PC-9 (cell line): ENCODE measurements at regions not wholly inside any gene's neighbourhood (a gene's known extent, or its start where the extent isn't known, plus 50 kb on each side); places are given as distances from the start of the nearest gene placed in this dataset.

ENCODE experiments used
- BruUV-seq: library from RNA; stranded (reverse); fragments of 400-500 nt; replicated peaks from 2 replicates; lab custom pipeline; 2021; lab: Mats Ljungman, UMichigan
- CTCF ChIA-PET: fragments of 300-600 bp; sonication (Branson Sonifier 250); formaldehyde crosslinking; loops from one replicate; lab custom pipeline; 2022; ENCODE audit warnings: antibody characterized with exemption; lab: Charles Lee
- POLR2A ChIA-PET: fragments of 300-600 bp; sonication (Branson Sonifier 250); formaldehyde crosslinking; loops from one replicate; lab custom pipeline; 2022; ENCODE audit warnings: antibody characterized with exemption; ENCODE audit not compliant: unreplicated experiment; lab: Charles Lee
- DNase-seq, 2 experiments: peaks; one replicate each; pipeline versions ENCODE4 v3.0.0 to v3.0.0-alpha.2; 2015 to 2022; ENCODE audit warnings: mixed read lengths in 1 of 2
- H2AFZ ChIP-seq: fragments of 200-600 bp; sonication (generic); 2 replicates; pipeline ENCODE4 v1.8.1; 2017; ENCODE audit warnings: antibody characterized with exemption
- H3F3A ChIP-seq: fragments of 200-600 bp; sonication (generic); 2 replicates; pipeline ENCODE4 v1.8.1; 2017; ENCODE audit warnings: antibody characterized with exemption, mild to moderate bottlenecking, low read depth; ENCODE audit not compliant: insufficient read depth
- H3K27ac ChIP-seq: fragments of 200-600 bp; sonication (generic); 2 replicates; pipeline ENCODE4 v1.6.1; 2016; ENCODE audit warnings: mixed run types
- H3K27me3 ChIP-seq: fragments of 200-600 bp; sonication (generic); 2 replicates; pipeline ENCODE4 v1.6.1; 2016; ENCODE audit warnings: low read depth, mixed run types; ENCODE audit not compliant: insufficient read depth
- H3K36me3 ChIP-seq: fragments of 200-600 bp; sonication (generic); 2 replicates; pipeline ENCODE4 v1.6.1; 2016; ENCODE audit warnings: low read depth, mixed run types
- H3K4me1 ChIP-seq: fragments of 200-600 bp; sonication (generic); replicated peaks from 2 replicates; pipeline ENCODE4 v1.6.1; 2016; ENCODE audit warnings: mixed run types; ENCODE audit not compliant: insufficient read depth
- H3K4me2 ChIP-seq: fragments of 200-600 bp; sonication (generic); 2 replicates; pipeline ENCODE4 v1.6.1; 2017; ENCODE audit warnings: mixed run types
- H3K4me3 ChIP-seq: fragments of 200-600 bp; sonication (generic); 2 replicates; pipeline ENCODE4 v1.6.1; 2016; ENCODE audit warnings: mixed run types
- H3K79me2 ChIP-seq: fragments of 200-600 bp; sonication (generic); 2 replicates; pipeline ENCODE4 v1.6.1; 2017; ENCODE audit warnings: low read depth, mixed run types
- H3K9me2 ChIP-seq: fragments of 200-600 bp; sonication (generic); 2 replicates; pipeline ENCODE4 v1.8.1; 2017; ENCODE audit warnings: mild to moderate bottlenecking; ENCODE audit not compliant: insufficient read depth
- H3K9me3 ChIP-seq: fragments of 200-600 bp; sonication (generic); 2 replicates; pipeline ENCODE4 v1.8.1; 2016; ENCODE audit warnings: low read depth; ENCODE audit not compliant: insufficient read depth
- H4K20me1 ChIP-seq: fragments of 200-600 bp; sonication (generic); 2 replicates; pipeline ENCODE4 v1.8.1; 2017; ENCODE audit not compliant: insufficient read depth
- CTCF ChIP-seq: fragments of 200-600 bp; sonication (generic); conservative IDR thresholded peaks from 2 replicates; pipeline ENCODE4 v1.6.1; 2017; ENCODE audit warnings: mixed run types, antibody characterized with exemption, mild to moderate bottlenecking, moderate library complexity
- EZH2 ChIP-seq: fragments of 200-600 bp; sonication (generic); IDR thresholded peaks from 2 replicates; pipeline ENCODE4 v1.8.0; 2017; ENCODE audit warnings: antibody characterized with exemption, low read depth
- intact Hi-C: fragments of 100-400 bp; cut with micrococcal nuclease; formaldehyde crosslinking; loops from one replicate; pipeline ENCODE4 v1.10.0; 2022; ENCODE audit not compliant: unreplicated experiment

GRCh38 chr4:158313566-158313965, 103.3 kb downstream of the TMEM144 start:
- Histone ChIP-seq H2AFZ (no peak overlapping the region), H3K9me2 (no peaks in the 10 kb centered on the region), H3K79me2 (no peaks in the 10 kb centered on the region), H3K4me3 (no peak overlapping the region), H3K36me3 (no peaks in the 10 kb centered on the region), H3K27ac (no peak overlapping the region), H3K27me3 (no peaks in the 10 kb centered on the region), H3K4me2 (no peak overlapping the region), H3K4me1 (peaks cover 3% of the 10 kb centered on the region; the same call in 1 of the 2 replicates), H3F3A (no peaks in the 10 kb centered on the region), H3K9me3 (peaks cover 3% of the 10 kb centered on the region; the same call in 1 of the 2 replicates), H4K20me1 (no peaks in the 10 kb centered on the region)
- ChIA-PET POLR2A (no interaction called here), CTCF (no interaction called here)
- no peak for TF ChIP-seq CTCF
- intact Hi-C loops, result no loop called here
- DNase-seq, result no peak
- no TSS peak for BruUV-seq

- Histone ChIP-seq H3K4me2 (no peak overlapping the region), H4K20me1 (no peaks in the 10 kb centered on the region), H3K4me1 (peaks cover 3% of the 10 kb centered on the region; the same call in 1 of the 2 replicates), H3K79me2 (no peaks in the 10 kb centered on the region), H3K4me3 (no peak overlapping the region), H3K36me3 (no peaks in the 10 kb centered on the region), H3K9me2 (no peaks in the 10 kb centered on the region), H3K9me3 (peaks cover 3% of the 10 kb centered on the region; the same call in 1 of the 2 replicates), H3K27ac (no peak overlapping the region), H3F3A (no peaks in the 10 kb centered on the region), H3K27me3 (no peaks in the 10 kb centered on the region), H2AFZ (no peak overlapping the region)
- no TSS peak for BruUV-seq
- ChIA-PET POLR2A (no interaction called here), CTCF (no interaction called here)
- intact Hi-C loops, result no loop called here
- no peak for TF ChIP-seq EZH2
- DNase-seq, result peak in 1 of 2 experiments; percentile 62
These were observed 104.6 kb downstream of the TMEM144 start for GRCh38 chr4:158314756-158315487.

- no peak overlapping the region for H3K4me3 ChIP-seq
- H3K4me2 ChIP-seq, result no peak overlapping the region
- H3K9me3 ChIP-seq, result peaks cover 3% of the 10 kb centered on the region; the same call in 1 of the 2 replicates
- H3K9me2 ChIP-seq, result no peaks in the 10 kb centered on the region
- H3K79me2 ChIP-seq, result no peaks in the 10 kb centered on the region
- no peak overlapping the region for H3K27ac ChIP-seq
- H3K36me3 ChIP-seq, result no peaks in the 10 kb centered on the region
- H2AFZ ChIP-seq, result no peak overlapping the region
- no peaks in the 10 kb centered on the region for H3F3A ChIP-seq
- peaks cover 3% of the 10 kb centered on the region; the same call in 1 of the 2 replicates for H3K4me1 ChIP-seq
- POLR2A ChIA-PET, result no interaction called here
- no peaks in the 10 kb centered on the region for H3K27me3 ChIP-seq
- intact Hi-C loops, result no loop called here
- no peak for DNase-seq
- CTCF ChIA-PET, result no interaction called here
- BruUV-seq, result no TSS peak
- H4K20me1 ChIP-seq, result no peaks in the 10 kb centered on the region
- no peak for TF ChIP-seq CTCF
- TF ChIP-seq EZH2, result no peak
These were observed 105.4 kb downstream of the TMEM144 start for GRCh38 chr4:158315706-158316105.
